Upper lobe of left lung (tissue), 4 donors: ENCODE measurements at regions not wholly inside any gene's neighbourhood (a gene's known extent, or its start where the extent isn't known, plus 50 kb on each side); places are given as distances from the start of the nearest gene placed in this dataset.

Experiments used
- EP300 ChIP-seq, 4 donors: sonication (generic); formaldehyde crosslinking; IDR thresholded peaks; one replicate each; pipeline ENCODE4 v1.5.1; 2017; ENCODE audit warnings: antibody characterized with exemption in 4 of 4, control low read depth in 2 of 4
- POLR2A ChIP-seq, 4 donors: fragments of 450-650 bp; IDR thresholded peaks; one replicate each; pipeline ENCODE4 v1.5.1; 2016 to 2017; ENCODE audit warnings: antibody characterized with exemption in 4 of 4, mild to moderate bottlenecking in 2 of 4
- TF ChIP-seq, protein P1 (sequence below), 6 experiments: fragments of 450-650 bp in 4 of 6; fragments of 200-600 bp in 2 of 6; sonication (generic) in 2 of 6; IDR thresholded peaks; one replicate each; pipeline ENCODE4 v1.5.1; 2016 to 2019; ENCODE audit warnings: antibody characterized with exemption in 6 of 6

DNA sequence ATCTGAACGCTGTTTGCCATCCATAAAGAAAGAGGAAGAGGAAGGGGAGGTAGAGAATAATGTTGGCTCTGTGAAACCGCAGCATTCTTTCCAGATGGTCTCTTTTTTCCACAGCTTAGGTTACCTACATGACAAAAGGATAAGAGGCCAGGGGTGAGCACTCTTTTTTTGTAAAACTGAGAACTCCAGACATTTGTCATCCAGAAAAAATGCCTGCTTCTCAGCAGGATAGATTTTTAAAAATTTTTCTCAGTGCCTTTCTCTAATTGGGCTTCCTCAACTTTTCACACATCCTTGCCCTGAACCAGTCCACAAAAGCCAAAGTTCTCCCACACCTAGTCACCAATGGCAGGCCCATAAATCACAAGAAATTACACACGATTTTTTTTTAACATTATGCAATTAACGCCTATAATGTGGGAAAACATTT lies 158.1 kb upstream of the TENM3 start:
- TF ChIP-seq, protein P1, sequence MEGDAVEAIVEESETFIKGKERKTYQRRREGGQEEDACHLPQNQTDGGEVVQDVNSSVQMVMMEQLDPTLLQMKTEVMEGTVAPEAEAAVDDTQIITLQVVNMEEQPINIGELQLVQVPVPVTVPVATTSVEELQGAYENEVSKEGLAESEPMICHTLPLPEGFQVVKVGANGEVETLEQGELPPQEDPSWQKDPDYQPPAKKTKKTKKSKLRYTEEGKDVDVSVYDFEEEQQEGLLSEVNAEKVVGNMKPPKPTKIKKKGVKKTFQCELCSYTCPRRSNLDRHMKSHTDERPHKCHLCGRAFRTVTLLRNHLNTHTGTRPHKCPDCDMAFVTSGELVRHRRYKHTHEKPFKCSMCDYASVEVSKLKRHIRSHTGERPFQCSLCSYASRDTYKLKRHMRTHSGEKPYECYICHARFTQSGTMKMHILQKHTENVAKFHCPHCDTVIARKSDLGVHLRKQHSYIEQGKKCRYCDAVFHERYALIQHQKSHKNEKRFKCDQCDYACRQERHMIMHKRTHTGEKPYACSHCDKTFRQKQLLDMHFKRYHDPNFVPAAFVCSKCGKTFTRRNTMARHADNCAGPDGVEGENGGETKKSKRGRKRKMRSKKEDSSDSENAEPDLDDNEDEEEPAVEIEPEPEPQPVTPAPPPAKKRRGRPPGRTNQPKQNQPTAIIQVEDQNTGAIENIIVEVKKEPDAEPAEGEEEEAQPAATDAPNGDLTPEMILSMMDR (IDR thresholded peaks at IDR 0.05): no peak
- TF ChIP-seq POLR2A (IDR thresholded peaks at IDR 0.05) (no peak), EP300 (IDR thresholded peaks at IDR 0.05) (no peak)
